Ovary (tissue), 7 donors: ENCODE measurements at regions not wholly inside any gene's neighbourhood (a gene's known extent, or its start where the extent isn't known, plus 50 kb on each side); places are given as distances from the start of the nearest gene placed in this dataset.

Experiments used
- DNase-seq, 5 donors: peaks; one replicate each; pipeline ENCODE4 v3.0.0-alpha.2; 2019 to 2020
- H3K27ac ChIP-seq, 2 donors: fragments of 200-600 bp; one replicate each; pipeline versions ENCODE4 v1.5.1 to v1.8.0; 2019 to 2022
- H3K27me3 ChIP-seq: fragments of 200-600 bp; one replicate; pipeline ENCODE4 v1.8.0; 2022
- H3K36me3 ChIP-seq: fragments of 200-600 bp; sonication (generic); one replicate; pipeline ENCODE4 v1.5.1; 2019
- H3K4me1 ChIP-seq: one replicate; pipeline ENCODE4 v1.8.1; 2013; ENCODE audit warnings: mild to moderate bottlenecking, moderate library complexity; ENCODE audit not compliant: insufficient read depth
- H3K4me3 ChIP-seq: fragments of 200-600 bp; sonication (generic); one replicate; pipeline ENCODE4 v1.5.1; 2017
- H3K9me3 ChIP-seq, 2 donors: fragments of 200-600 bp in 1 of 2; sonication (generic) in 1 of 2; one replicate each; pipeline versions ENCODE4 v1.5.1 to v1.8.1; 2013 to 2019; ENCODE audit warnings: mild to moderate bottlenecking in 1 of 2, moderate library complexity in 1 of 2
- CTCF ChIP-seq, 3 donors: fragments of 450-650 bp in 2 of 3; fragments of 200-600 bp in 1 of 3; IDR thresholded peaks; one replicate each; pipeline versions ENCODE4 v1.5.1 to v1.8.0; 2016 to 2022; ENCODE audit warnings: antibody characterized with exemption in 3 of 3, mild to moderate bottlenecking in 1 of 3
- EP300 ChIP-seq: sonication (generic); formaldehyde crosslinking; IDR thresholded peaks from one replicate; pipeline ENCODE4 v1.6.1; 2017; ENCODE audit warnings: antibody characterized with exemption
- POLR2A ChIP-seq: fragments of 450-650 bp; IDR thresholded peaks from one replicate; pipeline ENCODE4 v1.6.1; 2017; ENCODE audit warnings: antibody characterized with exemption, mild to moderate bottlenecking, moderate library complexity
- WGBS, 3 donors: extraction: QIAGEN DNeasy Blood & Tissue Kit in 1 of 3; methylation state at CpG; one replicate each; pipeline versions ENCODE4 v1.1.5 to v1.1.7; 2013 to 2017; 5-methylcytosine and 5-hydroxymethylcytosine counted together
- intact Hi-C, 4 donors: fragments of 100-400 bp; cut with DNase I; formaldehyde crosslinking; loops; one replicate each; pipeline versions ENCODE4 v1.11.0 to v1.15.1; 2022 to 2023
- donor health status: DM: no; HTN: no; CAD: no; lungs with moderate emphysema.
- donor health status: DM: no; HTN: no; CAD: no.
- donor health status: Bipolar disorder and iron deficiency.
- donor health status: DM: no; HTN: no; CAD: no.
- donor health status: DM: yes; HTN: yes; CAD: no.

- WGBS, 3 donors = 93 to 97% (median 94%) methylated on average over 3 of the region's 3 CpGs
- TF ChIP-seq EP300 = no peak
- no peak for TF ChIP-seq CTCF (IDR thresholded peaks at IDR 0.05)
- TF ChIP-seq POLR2A = no peak
- intact Hi-C loops = no loop called here
Observed at GRCh38 chr18:47725656-47726055, 204.8 kb downstream of the SMAD2 start.

GRCh38 chr18:47724186-47724975 lies 206.1 kb downstream of the SMAD2 start:
- no peaks in the 10 kb centered on the region for H3K36me3 ChIP-seq
- H3K4me3 ChIP-seq = no peak overlapping the region
- H3K4me1 ChIP-seq = peaks cover 1% of the 10 kb centered on the region
- no peaks in the 10 kb centered on the region for H3K27me3 ChIP-seq
- H3K27ac ChIP-seq = no peak overlapping the region
- no peak for TF ChIP-seq POLR2A
- TF ChIP-seq CTCF (IDR thresholded peaks at IDR 0.05) = no peak
- TF ChIP-seq EP300 = no peak
- DNase-seq = no peak
- intact Hi-C loops = no loop called here
- WGBS, 3 donors = 9 to 11% (median 11%) methylated on average over 9 of the region's 9 CpGs
- no peaks in the 10 kb centered on the region for H3K9me3 ChIP-seq

More at GRCh38 chr18:47725656-47726055, 204.8 kb downstream of the SMAD2 start:
- Histone ChIP-seq H3K9me3 (no peaks in the 10 kb centered on the region), H3K4me1 (peaks cover 1% of the 10 kb centered on the region), H3K4me3 (no peak overlapping the region), H3K27ac (no peak overlapping the region), H3K36me3 (no peaks in the 10 kb centered on the region), H3K27me3 (no peaks in the 10 kb centered on the region)
- DNase-seq = no peak

- intact Hi-C loops = no loop called here
- no peak for TF ChIP-seq POLR2A
- no peak for TF ChIP-seq EP300
- TF ChIP-seq CTCF (IDR thresholded peaks at IDR 0.05) = no peak
- Histone ChIP-seq H3K27me3 (no peaks in the 10 kb centered on the region), H3K36me3 (no peaks in the 10 kb centered on the region), H3K4me1 (peaks cover 1% of the 10 kb centered on the region), H3K27ac (no peak overlapping the region), H3K4me3 (no peak overlapping the region), H3K9me3 (no peaks in the 10 kb centered on the region)
- no peak for DNase-seq
- WGBS, 3 donors = 57 to 75% (median 66%) methylated on average over 15 to 16 of the region's 16 CpGs
Observed at GRCh38 chr18:47721876-47722275, 208.6 kb downstream of the SMAD2 start.

- no peak for TF ChIP-seq EP300
- TF ChIP-seq CTCF (IDR thresholded peaks at IDR 0.05) = no peak
- TF ChIP-seq POLR2A = no peak
- H3K4me3 ChIP-seq = no peak overlapping the region
- H3K36me3 ChIP-seq = no peaks in the 10 kb centered on the region
- no peaks in the 10 kb centered on the region for H3K27me3 ChIP-seq
- H3K4me1 ChIP-seq = peaks cover 1% of the 10 kb centered on the region
- no peak overlapping the region for H3K27ac ChIP-seq
- DNase-seq = no peak
- intact Hi-C loops = no loop called here
- 76 to 85% (median 78%) methylated on average over 3 of the region's 3 CpGs for WGBS, 3 donors
- no peaks in the 10 kb centered on the region for H3K9me3 ChIP-seq
Observed at GRCh38 chr18:47720741-47721140, 209.7 kb downstream of the SMAD2 start.
